GM12873 (cell line): ENCODE measurements at regions not wholly inside any gene's neighbourhood (a gene's known extent, or its start where the extent isn't known, plus 50 kb on each side); places are given as distances from the start of the nearest gene placed in this dataset.

ENCODE experiments used
- CTCF ChIP-seq: IDR thresholded peaks from 2 replicates; pipeline ENCODE4 v1.5.1; 2012; ENCODE audit warnings: low read depth, mild to moderate bottlenecking, moderate library complexity, low read length, control low read depth; ENCODE audit not compliant: insufficient read depth; ENCODE audit errors: missing control alignments

- TF ChIP-seq CTCF, result no peak
These were observed 394.1 kb upstream of the WWC1 start for GRCh38 chr5:167897371-167897770.

- no peak for TF ChIP-seq CTCF
These were observed 392.9 kb upstream of the WWC1 start for GRCh38 chr5:167898361-167899042.

DNA sequence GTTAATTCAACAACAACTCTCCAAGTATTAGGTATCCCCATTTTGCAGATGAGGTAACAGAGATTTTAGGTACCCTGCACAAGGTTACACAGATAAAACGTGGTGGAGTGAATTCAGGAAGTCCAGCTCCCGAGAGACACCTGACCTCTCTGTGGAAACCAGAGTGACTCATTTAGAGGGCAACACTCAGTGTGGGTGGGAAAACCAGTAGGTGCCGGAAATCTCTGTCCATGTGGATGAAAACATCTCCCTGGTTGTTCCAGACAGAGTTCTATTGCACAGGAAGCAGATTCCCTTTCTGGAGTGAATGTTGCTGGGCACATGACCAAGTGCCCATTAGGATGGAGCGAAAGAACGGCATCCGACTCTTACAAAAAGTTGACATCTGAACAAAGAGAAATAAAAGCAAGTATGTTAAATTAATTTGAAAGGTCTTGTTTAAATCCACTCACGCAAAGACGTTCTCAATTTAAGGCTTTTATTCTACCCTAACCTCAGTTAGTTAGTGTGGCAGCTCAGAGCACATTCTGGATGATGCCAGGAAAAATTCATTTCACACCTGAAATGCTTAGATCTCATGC lies 391.9 kb upstream of the WWC1 start:
- no peak for TF ChIP-seq CTCF

DNA sequence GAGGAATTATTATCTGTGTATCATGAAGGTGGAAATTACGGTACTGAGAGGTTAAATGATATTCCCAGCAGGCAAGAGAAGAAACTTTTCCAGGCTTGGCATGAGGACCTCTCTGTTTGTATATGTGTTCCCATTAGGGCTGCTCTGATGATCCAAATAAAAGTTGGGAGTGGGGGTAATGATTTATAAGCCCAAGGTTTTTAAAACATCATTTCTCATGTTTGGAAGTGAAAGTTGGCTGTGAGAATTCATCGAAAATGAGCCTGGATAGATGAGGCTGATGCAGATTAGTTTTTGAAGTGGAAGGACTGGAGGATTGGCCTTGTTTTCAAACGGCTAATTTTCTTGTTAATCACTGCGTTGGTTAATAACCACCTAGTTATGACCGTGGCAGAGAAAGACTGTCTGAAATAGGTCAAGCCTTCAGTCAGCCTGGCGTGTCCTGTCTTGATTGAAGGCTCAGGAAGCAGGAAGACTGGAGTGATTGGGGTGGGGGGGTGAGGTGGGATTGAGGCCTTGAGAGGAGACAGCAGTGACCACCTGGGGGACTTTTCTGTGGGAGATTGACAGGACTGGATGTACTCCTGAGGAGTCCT lies 391.0 kb upstream of the WWC1 start:
- TF ChIP-seq CTCF, result no peak

DNA sequence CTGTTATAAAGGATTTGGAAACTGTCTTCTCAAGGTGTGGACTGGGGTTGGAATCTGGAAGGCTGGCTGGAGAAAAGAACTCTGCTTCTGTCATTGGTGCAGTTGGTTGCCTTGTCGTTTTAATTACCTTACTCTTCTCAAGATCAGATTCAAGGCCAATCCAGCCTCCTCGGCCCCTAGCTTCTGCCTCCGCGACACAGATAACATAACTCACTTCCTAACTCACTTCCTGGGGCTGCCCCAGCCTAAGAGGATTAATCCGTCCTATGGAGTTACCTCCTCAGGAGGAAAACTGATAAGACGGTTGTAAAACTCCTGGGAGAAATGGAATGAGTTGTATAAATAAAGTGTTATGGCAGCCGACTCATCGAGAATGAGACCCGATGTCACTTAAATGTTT lies 389.1 kb upstream of the WWC1 start:
- TF ChIP-seq CTCF, result no peak

- TF ChIP-seq CTCF, result no peak
These were observed 388.2 kb upstream of the WWC1 start for GRCh38 chr5:167903243-167903642.

- no peak for TF ChIP-seq CTCF
These were observed 387.8 kb upstream of the WWC1 start for GRCh38 chr5:167903659-167904058.
